ENCODE measurements at regions not wholly inside any gene's neighbourhood (a gene's known extent, or its start where the extent isn't known, plus 50 kb on each side); places are given as distances from the start of the nearest gene placed in this dataset.

GRCh38 chr2:144088863-144089262 is 431.1 kb downstream of the ZEB2 start:
- TF ChIP-seq CTCF (IDR thresholded peaks at IDR 0.05; ENCODE audit: low read depth, low read length), result no peak
- no peak for DNase-seq (ENCODE audit: low read depth in 2 of 2)
- no peak overlapping the region for H3K4me3 ChIP-seq (replicated peaks in 1 of 2; ENCODE audit: low read depth in 2 of 2, low read length in 2 of 2)

GRCh38 chr2:144086965-144087364 is 433.0 kb downstream of the ZEB2 start:
- DNase-seq (ENCODE audit: low read depth in 2 of 2), result peak in 1 of 2 donors; percentile 64
- TF ChIP-seq CTCF (IDR thresholded peaks at IDR 0.05; ENCODE audit: low read depth, low read length), result no peak
- no peak overlapping the region for H3K4me3 ChIP-seq (replicated peaks in 1 of 2; ENCODE audit: low read depth in 2 of 2, low read length in 2 of 2)

DNA sequence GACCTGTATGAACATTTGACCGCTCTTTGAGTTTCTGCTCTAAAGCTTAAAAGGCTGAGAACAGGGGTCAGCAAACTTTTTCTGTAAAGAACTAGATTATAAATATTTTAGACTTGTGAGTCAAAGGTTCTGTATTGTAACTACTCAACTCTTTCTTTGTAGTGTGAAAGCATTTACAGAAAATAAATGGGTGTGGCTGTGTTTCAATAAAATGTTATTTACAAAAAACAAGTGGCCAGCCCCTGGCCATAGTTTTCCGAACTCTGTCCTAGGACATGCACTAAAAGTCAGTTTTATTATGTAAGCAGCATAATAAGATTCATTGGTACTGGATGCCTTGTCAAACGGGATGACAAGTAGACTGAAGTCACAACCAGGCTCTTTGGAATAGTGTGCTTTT is 434.9 kb downstream of the ZEB2 start:
- no peak overlapping the region for H3K4me3 ChIP-seq (replicated peaks in 1 of 2; ENCODE audit: low read depth in 2 of 2, low read length in 2 of 2)
- TF ChIP-seq CTCF (IDR thresholded peaks at IDR 0.05; ENCODE audit: low read depth, low read length), result no peak
- DNase-seq (ENCODE audit: low read depth in 2 of 2), result peak in 1 of 2 donors; percentile 35

DNA sequence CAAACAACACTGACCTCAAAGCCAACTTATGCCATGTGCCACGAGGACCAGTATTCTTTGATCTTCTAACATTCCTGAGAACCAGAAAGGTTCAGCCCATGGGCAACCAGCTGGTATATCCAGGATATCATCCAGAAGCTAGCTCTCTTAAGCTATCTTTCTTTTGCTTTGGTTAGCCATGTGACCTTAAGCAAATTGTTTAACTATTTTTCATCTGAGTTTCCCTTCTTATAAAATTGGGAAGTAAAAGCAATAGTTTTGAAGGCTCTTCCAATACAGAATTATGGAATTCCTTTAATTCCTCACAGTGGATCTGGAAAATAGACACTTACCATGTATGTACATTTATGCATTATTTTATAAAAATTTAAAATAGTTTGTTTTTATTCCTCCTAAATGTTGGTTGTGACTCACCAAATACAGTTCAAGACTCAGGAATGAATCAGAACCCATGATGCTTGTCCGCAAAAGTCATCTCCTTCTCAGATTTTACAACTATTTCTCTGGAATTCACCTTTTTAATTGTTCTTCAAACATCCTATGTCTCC is 435.7 kb downstream of the ZEB2 start:
- no peak overlapping the region for H3K4me3 ChIP-seq (replicated peaks in 1 of 2; ENCODE audit: low read depth in 2 of 2, low read length in 2 of 2)
- TF ChIP-seq CTCF (IDR thresholded peaks at IDR 0.05; ENCODE audit: low read depth, low read length), result no peak
- peak; percentile 30 to 86 for DNase-seq (ENCODE audit: low read depth in 2 of 2)

DNA sequence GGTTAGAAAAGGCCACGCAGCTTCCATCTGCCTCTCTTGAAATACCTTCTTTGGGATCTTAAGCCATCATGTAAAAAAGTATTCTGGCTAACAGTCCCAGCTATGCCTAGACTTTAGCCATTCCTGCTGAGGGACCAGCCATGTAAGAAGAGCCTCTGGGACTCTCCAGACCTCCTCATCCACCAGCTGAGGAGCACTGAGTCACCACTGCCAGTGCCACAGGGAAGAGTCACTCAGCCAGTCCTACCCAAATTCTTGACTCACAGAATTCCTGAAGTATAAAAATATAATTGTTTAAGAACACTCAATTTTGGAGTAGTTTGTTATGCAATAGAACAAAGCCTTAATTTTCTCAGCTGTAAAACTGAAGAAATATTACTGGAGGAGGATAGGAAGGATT is 436.7 kb downstream of the ZEB2 start:
- no peak overlapping the region for H3K4me3 ChIP-seq (replicated peaks in 1 of 2; ENCODE audit: low read depth in 2 of 2, low read length in 2 of 2)
- TF ChIP-seq CTCF (IDR thresholded peaks at IDR 0.05; ENCODE audit: low read depth, low read length), result no peak
- peak in 1 of 2 donors; percentile 89 for DNase-seq (ENCODE audit: low read depth in 2 of 2)

- no peak for DNase-seq (ENCODE audit: low read depth in 2 of 2)
- no peak overlapping the region for H3K4me3 ChIP-seq (replicated peaks in 1 of 2; ENCODE audit: low read depth in 2 of 2, low read length in 2 of 2)
- no peak for TF ChIP-seq CTCF (IDR thresholded peaks at IDR 0.05; ENCODE audit: low read depth, low read length)
These were observed 437.1 kb downstream of the ZEB2 start for GRCh38 chr2:144082777-144083176.

- TF ChIP-seq CTCF (IDR thresholded peaks at IDR 0.05; ENCODE audit: low read depth, low read length), result no peak
- no peak for DNase-seq (ENCODE audit: low read depth in 2 of 2)
- no peak overlapping the region for H3K4me3 ChIP-seq (replicated peaks in 1 of 2; ENCODE audit: low read depth in 2 of 2, low read length in 2 of 2)
These were observed 437.6 kb downstream of the ZEB2 start for GRCh38 chr2:144082327-144082726.
